ENCODE measurements at regions not wholly inside any gene's neighbourhood (a gene's known extent, or its start where the extent isn't known, plus 50 kb on each side); places are given as distances from the start of the nearest gene placed in this dataset.

DNA sequence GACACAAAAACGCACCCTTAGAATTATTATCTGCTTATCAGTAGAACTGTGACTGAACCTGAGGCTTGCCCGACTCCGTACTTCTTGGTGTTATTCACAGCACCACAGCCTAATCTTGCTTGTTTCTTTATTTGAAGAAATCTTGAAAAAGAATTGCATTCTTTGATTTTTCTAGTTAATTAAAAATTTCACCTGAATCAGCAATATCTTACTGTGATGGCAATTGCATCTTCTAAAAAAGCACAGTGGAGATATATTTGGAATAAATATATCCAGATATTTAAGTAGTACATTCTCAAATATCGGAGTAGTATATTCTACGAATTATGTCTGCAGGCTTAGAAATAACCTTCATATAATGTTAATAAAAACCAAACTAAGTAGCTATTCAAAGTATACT lies 90.1 kb upstream of the LYSMD4 start:
- H3K79me2 ChIP-seq (ENCODE audit: insufficient read depth) = no peaks in the 10 kb centered on the region
- no peak overlapping the region for H3K4me2 ChIP-seq
- no peaks in the 10 kb centered on the region for H3K36me3 ChIP-seq (replicated peaks in 1 of 2; ENCODE audit: control insufficient read depth in 1 of 2, insufficient read depth in 2 of 2, low read length in 1 of 2)
- H3K4me3 ChIP-seq (ENCODE audit: low read depth in 2 of 2, low read length in 1 of 2) = no peak overlapping the region
- H3K4me1 ChIP-seq (ENCODE audit: control insufficient read depth in 1 of 2, insufficient read depth in 2 of 2, low read depth in 1 of 2, low read length in 1 of 2) = no peaks in the 10 kb centered on the region; a peak in 1 of 4 replicates
- TF ChIP-seq, protein P1, sequence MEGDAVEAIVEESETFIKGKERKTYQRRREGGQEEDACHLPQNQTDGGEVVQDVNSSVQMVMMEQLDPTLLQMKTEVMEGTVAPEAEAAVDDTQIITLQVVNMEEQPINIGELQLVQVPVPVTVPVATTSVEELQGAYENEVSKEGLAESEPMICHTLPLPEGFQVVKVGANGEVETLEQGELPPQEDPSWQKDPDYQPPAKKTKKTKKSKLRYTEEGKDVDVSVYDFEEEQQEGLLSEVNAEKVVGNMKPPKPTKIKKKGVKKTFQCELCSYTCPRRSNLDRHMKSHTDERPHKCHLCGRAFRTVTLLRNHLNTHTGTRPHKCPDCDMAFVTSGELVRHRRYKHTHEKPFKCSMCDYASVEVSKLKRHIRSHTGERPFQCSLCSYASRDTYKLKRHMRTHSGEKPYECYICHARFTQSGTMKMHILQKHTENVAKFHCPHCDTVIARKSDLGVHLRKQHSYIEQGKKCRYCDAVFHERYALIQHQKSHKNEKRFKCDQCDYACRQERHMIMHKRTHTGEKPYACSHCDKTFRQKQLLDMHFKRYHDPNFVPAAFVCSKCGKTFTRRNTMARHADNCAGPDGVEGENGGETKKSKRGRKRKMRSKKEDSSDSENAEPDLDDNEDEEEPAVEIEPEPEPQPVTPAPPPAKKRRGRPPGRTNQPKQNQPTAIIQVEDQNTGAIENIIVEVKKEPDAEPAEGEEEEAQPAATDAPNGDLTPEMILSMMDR (IDR thresholded peaks at IDR 0.05) = no peak
- TF ChIP-seq POLR2AphosphoS5 (IDR thresholded peaks at IDR 0.05; ENCODE audit: low read depth, low read length) (no peak), NRF1 (IDR thresholded peaks at IDR 0.05; ENCODE audit: low read depth, low read length) (no peak), CHD2 (IDR thresholded peaks at IDR 0.05; ENCODE audit: low read length, partially characterized antibody) (no peak), ELF1 (IDR thresholded peaks at IDR 0.05) (no peak), EZH2phosphoT487 (IDR thresholded peaks at IDR 0.05; ENCODE audit: borderline replicate concordance, low read depth) (no peak), TEAD4 (IDR thresholded peaks at IDR 0.05; ENCODE audit: borderline replicate concordance, insufficient read depth) (no peak)
- TF ChIP-seq, protein P2, sequence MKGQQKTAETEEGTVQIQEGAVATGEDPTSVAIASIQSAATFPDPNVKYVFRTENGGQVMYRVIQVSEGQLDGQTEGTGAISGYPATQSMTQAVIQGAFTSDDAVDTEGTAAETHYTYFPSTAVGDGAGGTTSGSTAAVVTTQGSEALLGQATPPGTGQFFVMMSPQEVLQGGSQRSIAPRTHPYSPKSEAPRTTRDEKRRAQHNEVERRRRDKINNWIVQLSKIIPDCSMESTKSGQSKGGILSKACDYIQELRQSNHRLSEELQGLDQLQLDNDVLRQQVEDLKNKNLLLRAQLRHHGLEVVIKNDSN (IDR thresholded peaks at IDR 0.05; ENCODE audit: borderline replicate concordance, low read depth) = no peak
- TF ChIP-seq, protein P3, sequence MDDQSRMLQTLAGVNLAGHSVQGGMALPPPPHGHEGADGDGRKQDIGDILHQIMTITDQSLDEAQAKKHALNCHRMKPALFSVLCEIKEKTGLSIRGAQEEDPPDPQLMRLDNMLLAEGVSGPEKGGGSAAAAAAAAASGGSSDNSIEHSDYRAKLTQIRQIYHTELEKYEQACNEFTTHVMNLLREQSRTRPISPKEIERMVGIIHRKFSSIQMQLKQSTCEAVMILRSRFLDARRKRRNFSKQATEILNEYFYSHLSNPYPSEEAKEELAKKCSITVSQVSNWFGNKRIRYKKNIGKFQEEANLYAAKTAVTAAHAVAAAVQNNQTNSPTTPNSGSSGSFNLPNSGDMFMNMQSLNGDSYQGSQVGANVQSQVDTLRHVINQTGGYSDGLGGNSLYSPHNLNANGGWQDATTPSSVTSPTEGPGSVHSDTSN (IDR thresholded peaks at IDR 0.05) = no peak
- H3K9me2 ChIP-seq = no peaks in the 10 kb centered on the region
- H3K27ac ChIP-seq (ENCODE audit: low read depth in 2 of 2, low read length in 1 of 2) = no peak overlapping the region
- H4K20me1 ChIP-seq (ENCODE audit: insufficient read depth) = no peaks in the 10 kb centered on the region
- POLR2A ChIA-PET = no interaction called here
- H3F3A ChIP-seq (replicated peaks; ENCODE audit: insufficient read depth) = no peaks in the 10 kb centered on the region
- 75% methylated on average over 5 of the region's 5 CpGs for WGBS (ENCODE audit: low lambda C conversion rate)
- no peak for DNase-seq
- no peaks in the 10 kb centered on the region for H3K27me3 ChIP-seq (ENCODE audit: insufficient read depth)
- H2AFZ ChIP-seq (ENCODE audit: low read depth) = no peak overlapping the region
- CTCF ChIA-PET = no interaction called here
- H3K9me3 ChIP-seq = no peaks in the 10 kb centered on the region
- no peak overlapping the region for H3K9ac ChIP-seq

DNA sequence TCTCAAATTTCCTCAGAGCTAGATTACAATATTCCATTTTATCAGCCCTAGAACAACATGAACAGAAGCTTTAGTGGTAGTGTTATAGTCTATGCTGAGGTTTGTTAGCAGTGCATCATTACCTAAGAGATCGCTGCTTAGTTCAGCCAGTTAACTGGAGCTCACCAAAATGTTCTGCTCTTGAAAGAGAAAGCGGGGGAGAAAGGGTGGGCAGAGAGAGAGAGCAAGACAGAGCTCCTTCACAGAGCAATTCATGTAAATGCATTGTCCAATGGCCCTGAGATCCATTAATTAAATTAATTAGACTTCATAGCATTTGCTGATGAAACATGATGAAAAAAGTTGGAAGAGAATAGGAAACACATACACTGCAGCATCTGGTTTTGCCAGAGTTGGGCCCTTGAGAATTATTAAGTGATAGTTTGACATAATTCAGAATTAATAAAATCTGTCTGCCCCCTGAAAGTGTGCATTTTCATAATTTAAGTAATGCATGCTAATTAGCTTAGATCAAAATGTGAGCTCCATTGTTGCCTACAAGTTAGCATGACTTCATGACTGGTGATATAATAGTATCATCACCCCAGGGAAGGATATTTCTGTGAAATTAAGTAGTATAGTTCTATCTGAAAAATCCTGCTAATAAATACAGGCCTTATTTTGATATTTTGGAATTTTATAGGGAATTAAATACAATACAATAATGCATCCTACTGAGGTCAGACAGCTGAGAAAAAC lies 86.9 kb upstream of the LYSMD4 start:
- no peaks in the 10 kb centered on the region for H3K79me2 ChIP-seq (ENCODE audit: insufficient read depth)

More for the DNA sequence above, 86.9 kb upstream of the LYSMD4 start:
- Histone ChIP-seq H3K9ac (no peak overlapping the region), H3K4me3 (ENCODE audit: low read depth in 2 of 2, low read length in 1 of 2) (no peak overlapping the region), H3K4me2 (no peak overlapping the region), H3F3A (replicated peaks; ENCODE audit: insufficient read depth) (no peaks in the 10 kb centered on the region), H3K9me2 (no peaks in the 10 kb centered on the region), H3K27ac (ENCODE audit: low read depth in 2 of 2, low read length in 1 of 2) (no peak overlapping the region), H3K27me3 (ENCODE audit: insufficient read depth) (no peaks in the 10 kb centered on the region), H3K9me3 (no peaks in the 10 kb centered on the region), H4K20me1 (ENCODE audit: insufficient read depth) (no peaks in the 10 kb centered on the region), H3K36me3 (replicated peaks in 1 of 2; ENCODE audit: control insufficient read depth in 1 of 2, insufficient read depth in 2 of 2, low read length in 1 of 2) (peaks cover 2 to 7% of the 10 kb centered on the region in 2 experiments), H2AFZ (ENCODE audit: low read depth) (no peak overlapping the region), H3K4me1 (ENCODE audit: control insufficient read depth in 1 of 2, insufficient read depth in 2 of 2, low read depth in 1 of 2, low read length in 1 of 2) (no peaks in the 10 kb centered on the region; a peak in 1 of 4 replicates)
- WGBS (ENCODE audit: low lambda C conversion rate) = 59% methylated on average over 2 of the region's 2 CpGs
- DNase-seq = no peak
- TF ChIP-seq FOSL2 (IDR thresholded peaks at IDR 0.05; ENCODE audit: borderline replicate concordance, low read depth) (no peak), FOXJ3 (CRISPR knock-in tag; IDR thresholded peaks at IDR 0.05) (no peak), FOXM1 (IDR thresholded peaks at IDR 0.05; ENCODE audit: low read depth) (no peak), MXI1 (IDR thresholded peaks at IDR 0.05; ENCODE audit: low read depth, low read length) (no peak), EP300 (IDR thresholded peaks at IDR 0.05; ENCODE audit: borderline replicate concordance in 1 of 2, low read depth in 1 of 2, low read length in 1 of 2) (no peak), TCF12 (IDR thresholded peaks at IDR 0.05) (no peak), POLR2AphosphoS5 (IDR thresholded peaks at IDR 0.05; ENCODE audit: low read depth, low read length) (no peak), JUND (IDR thresholded peaks at IDR 0.05) (no peak), RFX5 (IDR thresholded peaks at IDR 0.05; ENCODE audit: low read length) (no peak)
- TF ChIP-seq, protein P4, sequence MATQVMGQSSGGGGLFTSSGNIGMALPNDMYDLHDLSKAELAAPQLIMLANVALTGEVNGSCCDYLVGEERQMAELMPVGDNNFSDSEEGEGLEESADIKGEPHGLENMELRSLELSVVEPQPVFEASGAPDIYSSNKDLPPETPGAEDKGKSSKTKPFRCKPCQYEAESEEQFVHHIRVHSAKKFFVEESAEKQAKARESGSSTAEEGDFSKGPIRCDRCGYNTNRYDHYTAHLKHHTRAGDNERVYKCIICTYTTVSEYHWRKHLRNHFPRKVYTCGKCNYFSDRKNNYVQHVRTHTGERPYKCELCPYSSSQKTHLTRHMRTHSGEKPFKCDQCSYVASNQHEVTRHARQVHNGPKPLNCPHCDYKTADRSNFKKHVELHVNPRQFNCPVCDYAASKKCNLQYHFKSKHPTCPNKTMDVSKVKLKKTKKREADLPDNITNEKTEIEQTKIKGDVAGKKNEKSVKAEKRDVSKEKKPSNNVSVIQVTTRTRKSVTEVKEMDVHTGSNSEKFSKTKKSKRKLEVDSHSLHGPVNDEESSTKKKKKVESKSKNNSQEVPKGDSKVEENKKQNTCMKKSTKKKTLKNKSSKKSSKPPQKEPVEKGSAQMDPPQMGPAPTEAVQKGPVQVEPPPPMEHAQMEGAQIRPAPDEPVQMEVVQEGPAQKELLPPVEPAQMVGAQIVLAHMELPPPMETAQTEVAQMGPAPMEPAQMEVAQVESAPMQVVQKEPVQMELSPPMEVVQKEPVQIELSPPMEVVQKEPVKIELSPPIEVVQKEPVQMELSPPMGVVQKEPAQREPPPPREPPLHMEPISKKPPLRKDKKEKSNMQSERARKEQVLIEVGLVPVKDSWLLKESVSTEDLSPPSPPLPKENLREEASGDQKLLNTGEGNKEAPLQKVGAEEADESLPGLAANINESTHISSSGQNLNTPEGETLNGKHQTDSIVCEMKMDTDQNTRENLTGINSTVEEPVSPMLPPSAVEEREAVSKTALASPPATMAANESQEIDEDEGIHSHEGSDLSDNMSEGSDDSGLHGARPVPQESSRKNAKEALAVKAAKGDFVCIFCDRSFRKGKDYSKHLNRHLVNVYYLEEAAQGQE (IDR thresholded peaks at IDR 0.05; ENCODE audit: low read depth, low read length) = no peak
- ChIA-PET CTCF (interaction anchor here (0.7 to 1.2 kb wide), 2 partner anchors 64 to 530 kb away, joined by 3 read pairs; no protein-coding TSS in a partner anchor), POLR2A (no interaction called here)
